DND-41 (cell line): ENCODE measurements at regions not wholly inside any gene's neighbourhood (a gene's known extent, or its start where the extent isn't known, plus 50 kb on each side); places are given as distances from the start of the nearest gene placed in this dataset.

ENCODE experiments used
- CTCF ChIP-seq: IDR thresholded peaks from 2 replicates; pipeline ENCODE4 v1.5.1; 2012; ENCODE audit warnings: borderline replicate concordance, low read length, moderate library complexity, mild to moderate bottlenecking; ENCODE audit not compliant: poor library complexity, severe bottlenecking; ENCODE audit errors: extremely low read depth
- EZH2 ChIP-seq: IDR thresholded peaks from 3 replicates; pipeline ENCODE4 v1.6.1; 2012; ENCODE audit warnings: borderline replicate concordance, low read depth, mild to moderate bottlenecking, moderate library complexity, low read length, inconsistent platforms; ENCODE audit not compliant: severe bottlenecking

GRCh38 chr4:3351997-3352396 lies 59.2 kb downstream of the RGS12 start:
- no peak for TF ChIP-seq CTCF
- no peak for TF ChIP-seq EZH2
